Astrocyte of the spinal cord (primary cell): ENCODE measurements at regions not wholly inside any gene's neighbourhood (a gene's known extent, or its start where the extent isn't known, plus 50 kb on each side); places are given as distances from the start of the nearest gene placed in this dataset.
"Not testable (repeated sequence)": the region's sequence is repeated elsewhere in the genome, so short reads cannot be mapped to it uniquely, and the experiment has no call there.

Source experiments
- DNase-seq: peaks from one replicate; pipeline ENCODE4 v3.0.0; 2011; ENCODE audit warnings: low read depth, low spot score
- H3K4me3 ChIP-seq: 2 replicates; pipeline ENCODE4 v1.5.1; 2011; ENCODE audit warnings: low read depth, mild to moderate bottlenecking, low read length, moderate library complexity
- CTCF ChIP-seq: IDR thresholded peaks from 2 replicates; pipeline ENCODE4 v1.5.1; 2012; ENCODE audit warnings: low read depth, mild to moderate bottlenecking, low read length, inconsistent platforms
- in situ Hi-C: cut with HindIII; loops from 2 replicates; pipeline ENCODE4 v1.10.0; 2017; ENCODE audit warnings: low sequenced_read_pairs

- no peak for DNase-seq
- no peak overlapping the region for H3K4me3 ChIP-seq
- in situ Hi-C loops: no loop called here
- no peak for TF ChIP-seq CTCF
These were observed 327.0 kb upstream of the DKK2 start for GRCh38 chr4:107363125-107363524.

- in situ Hi-C loops: no loop called here
- TF ChIP-seq CTCF: no peak
These were observed 323.1 kb upstream of the DKK2 start for GRCh38 chr4:107359208-107359607.

GRCh38 chr4:107354304-107354703 is 318.2 kb upstream of the DKK2 start:
- in situ Hi-C loops, H3K4me3 ChIP-seq, DNase-seq: not testable (repeated sequence)
- peak; percentile 32 for TF ChIP-seq CTCF

More at GRCh38 chr4:107359208-107359607, 323.1 kb upstream of the DKK2 start:
- H3K4me3 ChIP-seq: no peak overlapping the region
- no peak for DNase-seq

GRCh38 chr4:107351196-107351595 is 315.1 kb upstream of the DKK2 start:
- in situ Hi-C loops: no loop called here

GRCh38 chr4:107349732-107350131 is 313.6 kb upstream of the DKK2 start:
- no peak for DNase-seq
- no peak for TF ChIP-seq CTCF
- no peak overlapping the region for H3K4me3 ChIP-seq
- in situ Hi-C loops: no loop called here

More at GRCh38 chr4:107351196-107351595, 315.1 kb upstream of the DKK2 start:
- TF ChIP-seq CTCF: no peak
- no peak overlapping the region for H3K4me3 ChIP-seq
- DNase-seq: no peak

- no peak overlapping the region for H3K4me3 ChIP-seq
- no peak for TF ChIP-seq CTCF
- peak; percentile 51 for DNase-seq
- in situ Hi-C loops: no loop called here
These were observed 313.2 kb upstream of the DKK2 start for GRCh38 chr4:107349266-107349665.
